ENCODE measurements at regions not wholly inside any gene's neighbourhood (a gene's known extent, or its start where the extent isn't known, plus 50 kb on each side); places are given as distances from the start of the nearest gene placed in this dataset.

GRCh38 chr9:107868186-107868585 is 378.6 kb upstream of the KLF4 start:
- DNase-seq, result no peak

- DNase-seq, result no peak
Measured at GRCh38 chr9:107867738-107868137, 378.2 kb upstream of the KLF4 start.

- no peak for DNase-seq
Measured at GRCh38 chr9:107866711-107867311, 377.2 kb upstream of the KLF4 start.

- DNase-seq, result no peak
Measured at GRCh38 chr9:107863396-107863795, 373.8 kb upstream of the KLF4 start.

GRCh38 chr9:107862881-107863280 is 373.3 kb upstream of the KLF4 start:
- no peak for DNase-seq

DNA sequence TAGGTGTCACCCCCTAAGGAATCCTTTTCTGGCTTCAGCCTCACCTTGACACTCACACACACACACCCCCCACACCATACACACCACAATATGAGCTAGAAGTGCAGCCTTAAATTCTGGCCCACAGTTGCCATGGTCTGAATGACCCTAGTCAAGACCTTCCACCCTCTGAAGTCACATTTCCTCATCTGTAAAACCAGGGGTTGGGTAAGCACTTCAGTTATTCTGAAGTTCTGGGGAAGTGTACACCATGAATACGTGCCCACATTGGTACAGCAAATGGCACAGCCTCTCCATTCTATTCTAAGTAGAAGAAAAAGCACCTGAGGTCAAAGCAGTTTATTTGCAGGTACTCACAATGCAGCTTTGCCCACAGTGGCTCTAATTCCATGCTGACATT is 372.8 kb upstream of the KLF4 start:
- DNase-seq, result no peak

DNA sequence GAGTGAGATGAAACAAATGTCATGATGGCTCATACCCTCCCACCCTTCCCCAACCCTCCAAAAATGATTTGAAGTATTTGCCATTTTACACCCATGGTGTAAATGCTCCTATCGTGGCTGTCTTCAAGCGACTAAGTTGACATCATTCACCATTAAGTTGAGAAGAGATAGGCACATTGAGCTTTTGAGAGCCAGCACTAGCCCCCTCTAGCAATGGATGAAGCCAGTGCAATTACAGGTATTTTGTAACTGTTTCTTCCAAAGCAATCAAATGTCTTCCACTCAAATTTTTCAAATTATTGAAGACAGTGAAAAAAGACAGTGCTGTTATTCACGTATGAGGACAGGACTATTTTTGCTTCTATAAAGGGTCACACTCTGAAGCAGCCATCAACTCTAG is 371.5 kb upstream of the KLF4 start:
- no peak for DNase-seq

DNA sequence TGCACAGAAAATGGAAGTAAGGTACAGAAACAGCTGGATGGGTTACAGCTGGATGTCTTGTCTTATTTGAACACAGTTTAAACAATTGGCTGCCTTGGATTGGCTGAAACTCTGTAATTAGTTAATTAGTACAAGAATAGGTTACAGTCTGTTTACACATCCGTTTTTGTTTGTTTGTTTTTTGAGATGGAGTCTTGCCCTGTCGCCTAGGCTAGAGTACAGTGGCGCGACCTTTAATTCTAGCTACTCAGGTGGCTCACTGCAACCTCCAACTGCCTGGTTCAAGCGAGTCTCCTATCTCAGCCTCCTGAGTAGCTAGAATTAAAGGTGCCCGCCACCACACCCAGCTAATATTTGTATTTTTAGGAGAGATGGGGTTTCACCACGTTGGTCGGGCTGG is 368.7 kb upstream of the KLF4 start:
- no peak for DNase-seq

DNA sequence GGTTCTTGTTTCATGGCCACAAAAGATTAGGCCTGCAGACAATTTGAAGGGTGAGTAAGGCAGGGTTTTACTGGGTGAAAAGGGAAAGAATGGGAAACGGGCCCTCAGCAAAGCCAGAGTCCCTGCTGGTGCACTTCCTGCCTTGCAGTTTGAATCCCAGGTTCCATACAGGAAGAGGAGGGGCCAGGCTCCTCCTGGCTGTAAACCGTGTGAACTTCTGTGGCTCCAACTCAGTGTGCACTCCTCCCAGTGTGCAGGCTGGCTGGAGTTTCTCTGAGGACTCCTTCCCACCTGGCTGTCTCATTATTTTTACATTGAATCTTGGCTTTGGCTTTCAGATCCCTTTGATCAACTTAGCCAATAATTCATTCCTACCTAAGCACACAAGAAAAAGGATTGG is 367.1 kb upstream of the KLF4 start:
- DNase-seq, result peak; percentile 41

- no peak for DNase-seq
Measured at GRCh38 chr9:107855164-107855563, 365.6 kb upstream of the KLF4 start.

GRCh38 chr9:107853461-107853860 is 363.9 kb upstream of the KLF4 start:
- DNase-seq, result no peak

- no peak for DNase-seq
Measured at GRCh38 chr9:107852891-107853290, 363.3 kb upstream of the KLF4 start.

DNA sequence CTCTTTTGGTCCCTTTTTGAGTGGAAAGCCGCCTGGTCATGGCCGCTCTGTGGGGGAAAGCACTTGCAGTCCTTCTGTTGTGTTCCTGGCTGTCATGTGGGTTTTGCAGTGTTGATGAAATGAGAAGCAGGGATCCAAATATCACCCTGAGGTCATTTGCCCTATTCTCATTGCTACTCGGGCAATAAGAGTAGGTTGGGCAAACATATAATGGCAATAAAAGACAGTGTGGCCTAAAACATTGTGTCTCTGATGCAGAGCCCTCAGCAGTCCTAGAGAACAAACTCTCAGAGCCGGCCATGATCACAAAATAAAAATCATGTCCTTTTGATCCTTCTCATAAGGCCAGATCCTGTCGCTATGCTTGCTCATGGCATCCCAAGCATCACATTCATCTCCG is 361.1 kb upstream of the KLF4 start:
- DNase-seq, result no peak

DNA sequence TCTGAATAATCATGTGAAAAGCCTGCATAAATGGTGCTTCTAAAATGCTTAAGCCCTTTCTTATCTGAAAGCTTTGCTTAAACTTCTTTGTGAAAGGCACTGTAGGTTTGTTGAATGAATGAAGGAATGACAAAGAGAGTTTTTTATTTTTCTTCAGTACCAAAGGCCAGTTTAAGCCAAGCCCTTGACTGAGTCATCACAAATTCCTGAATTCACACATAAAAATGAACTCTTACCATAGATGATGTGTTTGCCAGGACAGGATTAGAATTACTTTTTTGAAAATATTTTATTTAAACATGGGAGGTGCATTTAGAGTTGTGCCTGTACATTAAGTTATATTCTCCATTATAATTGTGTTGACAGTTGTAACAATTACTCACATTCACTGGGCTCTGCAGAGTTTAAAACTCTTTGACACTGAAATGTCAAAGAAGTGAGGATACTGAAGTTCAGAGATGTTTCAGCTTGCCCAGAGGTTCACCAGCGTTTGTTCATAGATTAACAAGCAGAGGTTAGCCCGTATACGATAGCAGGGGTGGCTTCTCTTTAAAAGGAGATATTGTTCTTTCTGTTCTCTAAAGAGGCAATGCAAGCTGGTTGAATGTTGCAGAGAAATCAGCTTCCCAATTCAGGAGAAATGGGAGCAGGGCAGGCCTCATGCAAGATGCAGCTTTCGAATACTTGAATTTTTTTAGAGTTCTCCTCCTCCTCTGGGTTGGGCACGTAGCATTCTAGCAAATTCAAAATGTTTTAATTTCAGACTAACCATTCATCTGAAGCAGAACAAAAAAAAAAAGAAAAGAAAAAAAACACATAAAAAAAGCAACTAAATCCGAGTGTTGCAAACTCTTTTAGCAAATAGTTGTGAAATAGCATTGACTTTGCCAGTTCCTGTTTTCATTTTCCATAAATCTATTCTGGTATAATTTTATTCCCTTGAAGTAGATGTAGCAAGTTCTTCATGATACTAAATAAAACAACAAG is 358.7 kb upstream of the KLF4 start:
- no peak for DNase-seq

DNA sequence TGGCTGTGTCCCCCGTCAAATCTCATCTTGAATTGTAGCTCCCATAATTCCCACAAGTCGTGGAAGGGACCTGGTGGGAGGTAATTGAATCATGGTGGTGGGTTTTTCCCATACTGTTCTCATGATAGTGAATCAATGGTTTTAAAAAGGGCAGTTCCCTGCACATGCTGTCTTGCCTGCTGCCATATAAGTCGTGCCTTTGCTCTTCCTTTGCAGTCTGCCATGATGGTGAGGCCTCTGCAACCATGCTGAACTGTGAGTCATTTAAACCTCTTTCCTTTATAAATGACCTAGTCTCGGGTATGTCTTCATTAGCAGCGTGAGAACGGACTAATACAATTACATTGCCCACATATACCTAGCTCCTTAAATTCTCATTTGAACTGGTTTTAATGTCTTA is 353.0 kb upstream of the KLF4 start:
- DNase-seq, result no peak

- no peak for DNase-seq
Measured at GRCh38 chr9:107841076-107841475, 351.5 kb upstream of the KLF4 start.

- no peak for DNase-seq
Measured at GRCh38 chr9:107839371-107839770, 349.8 kb upstream of the KLF4 start.

DNA sequence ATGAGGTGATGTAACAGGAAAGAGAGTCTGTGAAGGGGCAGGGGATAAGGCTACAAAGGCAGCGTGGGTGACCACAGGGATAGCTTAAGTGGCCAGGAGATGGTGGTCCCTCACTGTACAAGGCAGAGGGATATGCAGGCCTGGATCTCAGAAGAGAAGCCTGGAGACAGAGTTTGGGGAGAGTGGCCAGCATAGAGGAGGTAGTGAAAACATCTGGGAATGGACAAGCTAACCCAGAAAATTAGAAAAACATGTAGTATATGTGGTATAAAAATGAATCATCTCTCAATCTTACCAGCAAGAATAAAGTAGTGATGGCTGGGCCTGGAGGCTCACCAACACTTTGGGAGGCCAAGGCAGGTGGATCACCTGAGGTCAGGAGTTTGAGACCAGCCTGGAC is 349.2 kb upstream of the KLF4 start:
- DNase-seq, result no peak

DNA sequence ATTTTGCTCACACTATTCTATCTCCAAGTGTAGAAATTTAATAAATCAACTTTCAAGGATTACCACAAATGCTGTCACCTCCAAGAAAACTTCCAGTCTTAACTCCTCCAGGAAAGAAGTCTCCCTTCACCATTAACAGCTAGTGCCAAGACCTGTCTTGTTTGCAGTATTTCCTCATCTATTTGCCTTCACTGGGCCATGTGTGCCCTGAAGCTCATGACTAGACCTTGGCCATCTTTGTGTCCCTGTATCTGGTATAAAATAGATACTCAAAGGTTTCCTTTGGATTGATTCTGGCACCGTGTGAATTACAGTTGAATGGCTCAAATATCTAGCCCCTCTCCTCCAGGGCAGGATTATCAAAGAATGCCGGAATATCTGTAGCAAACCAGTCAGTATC is 346.7 kb upstream of the KLF4 start:
- DNase-seq, result no peak

DNA sequence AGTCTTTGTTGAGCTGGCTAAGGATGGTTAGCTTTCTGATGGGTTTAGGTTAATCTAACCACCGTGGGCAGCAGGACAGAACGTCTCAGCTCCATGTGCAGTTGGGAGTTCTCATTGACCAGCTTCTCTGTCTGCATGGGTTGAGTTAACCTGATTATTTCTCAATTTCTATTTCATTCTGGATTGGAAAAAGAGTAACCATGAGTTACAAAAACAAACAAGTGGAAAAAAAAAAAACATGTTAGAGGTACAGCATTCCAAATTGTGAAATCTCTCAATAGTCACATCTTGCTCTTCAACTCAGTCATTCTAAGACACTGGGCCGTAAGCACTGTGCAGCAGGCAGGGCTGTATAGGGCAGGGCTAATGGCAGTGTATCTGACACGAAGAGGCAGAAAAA is 343.7 kb upstream of the KLF4 start:
- no peak for DNase-seq

- DNase-seq, result no peak
Measured at GRCh38 chr9:107832871-107833270, 343.3 kb upstream of the KLF4 start.

DNA sequence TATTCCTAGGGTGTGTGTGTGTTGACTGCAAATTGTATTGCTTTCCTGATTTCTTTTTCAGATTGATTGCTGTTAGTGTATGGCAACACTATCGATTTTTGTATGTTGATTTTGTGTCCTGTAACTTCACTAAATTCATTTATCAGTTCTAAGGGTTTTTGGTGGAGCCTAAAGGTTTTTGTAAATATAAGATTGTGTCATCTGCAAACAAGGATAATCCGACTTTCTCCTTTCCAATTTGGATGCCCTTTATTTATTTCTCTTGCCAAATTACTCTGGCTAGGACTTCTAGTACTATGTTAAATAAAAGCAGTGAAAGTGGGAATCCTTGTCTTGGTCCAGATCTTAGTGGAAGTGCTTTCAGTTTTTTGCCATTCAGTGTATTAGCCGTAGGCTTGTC is 340.9 kb upstream of the KLF4 start:
- no peak for DNase-seq

GRCh38 chr9:107827884-107828283 is 338.3 kb upstream of the KLF4 start:
- no peak for DNase-seq

GRCh38 chr9:107827304-107827703 is 337.7 kb upstream of the KLF4 start:
- no peak for DNase-seq

All from tongue (tissue), 1 donor.